ENCODE measurements at regions not wholly inside any gene's neighbourhood (a gene's known extent, or its start where the extent isn't known, plus 50 kb on each side); places are given as distances from the start of the nearest gene placed in this dataset.
A peak's percentile ranks its signal among the peaks of the same experiment; 100 is the strongest.
"Not testable (repeated sequence)": the region's sequence is repeated elsewhere in the genome, so short reads cannot be mapped to it uniquely, and the experiment has no call there.

GRCh38 chrX:63581906-63582305, 203.1 kb downstream of the ARHGEF9 start:
- DNase-seq (ENCODE audit: low spot score) (no peak), ATAC-seq (ENCODE audit: low FRiP score) (no peak)
- TF ChIP-seq CTCF (IDR thresholded peaks at IDR 0.05) = no peak

GRCh38 chrX:63581398-63581797, 203.6 kb downstream of the ARHGEF9 start:
- DNase-seq (ENCODE audit: low spot score) = no peak
- ATAC-seq (ENCODE audit: low FRiP score) = no peak
- no peak for TF ChIP-seq CTCF (IDR thresholded peaks at IDR 0.05)

GRCh38 chrX:63576533-63576932, 208.5 kb downstream of the ARHGEF9 start:
- ATAC-seq (ENCODE audit: low FRiP score) (no peak), DNase-seq (ENCODE audit: low spot score) (no peak)
- TF ChIP-seq CTCF (IDR thresholded peaks at IDR 0.05) = no peak

GRCh38 chrX:63575700-63576099, 209.3 kb downstream of the ARHGEF9 start:
- not testable (repeated sequence) for ATAC-seq (ENCODE audit: low FRiP score); DNase-seq (ENCODE audit: low spot score)

- ATAC-seq (ENCODE audit: low FRiP score) (no peak), DNase-seq (ENCODE audit: low spot score) (no peak)
- TF ChIP-seq CTCF (IDR thresholded peaks at IDR 0.05) = no peak
Measured at GRCh38 chrX:63566856-63567255, 215.7 kb upstream of the SPIN4 start.

- TF ChIP-seq CTCF (IDR thresholded peaks at IDR 0.05) = no peak
- ATAC-seq (ENCODE audit: low FRiP score) (no peak), DNase-seq (ENCODE audit: low spot score) (no peak)
Measured at GRCh38 chrX:63561425-63561824, 210.3 kb upstream of the SPIN4 start.

DNA sequence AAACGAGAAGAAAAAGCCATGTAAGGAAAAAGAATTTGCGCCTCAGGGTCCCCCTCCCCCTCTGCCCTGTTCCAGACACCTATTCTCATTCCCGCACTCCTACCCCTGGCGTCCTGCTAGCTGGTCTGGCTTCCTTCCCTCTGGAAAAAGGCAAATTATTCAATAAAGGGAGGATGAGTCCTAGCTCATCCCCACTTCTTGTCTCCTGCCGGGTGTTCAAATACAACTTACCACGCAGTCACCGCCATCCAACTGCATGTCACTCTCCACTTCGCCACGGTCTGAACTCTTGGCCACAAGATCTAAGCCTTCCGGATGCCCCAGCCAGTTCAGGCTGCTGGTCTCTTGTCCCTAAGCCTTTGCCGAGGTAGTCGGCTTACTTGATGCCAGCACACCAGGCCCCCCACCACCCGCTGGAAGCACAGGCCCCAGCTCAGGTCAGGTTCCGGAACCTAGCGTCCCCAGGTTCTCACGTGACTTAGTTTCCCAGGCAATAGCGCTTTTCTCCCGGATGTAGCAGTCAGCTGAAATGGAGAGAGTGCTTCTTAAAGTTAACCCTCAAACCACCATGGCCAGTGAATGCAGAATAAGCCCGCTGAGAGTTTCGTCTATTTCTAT, 209.6 kb upstream of the SPIN4 start:
- DNase-seq (ENCODE audit: low spot score) = peak; percentile 23
- peak; percentile 73 for ATAC-seq (ENCODE audit: low FRiP score)
- no peak for TF ChIP-seq CTCF (IDR thresholded peaks at IDR 0.05)

- ATAC-seq (ENCODE audit: low FRiP score) (no peak), DNase-seq (ENCODE audit: low spot score) (no peak)
- no peak for TF ChIP-seq CTCF (IDR thresholded peaks at IDR 0.05)
Measured at GRCh38 chrX:63551856-63552255, 200.7 kb upstream of the SPIN4 start.

Data from omental fat pad (tissue), 3 donors.